Ramos (cell line): ENCODE measurements at regions not wholly inside any gene's neighbourhood (a gene's known extent, or its start where the extent isn't known, plus 50 kb on each side); places are given as distances from the start of the nearest gene placed in this dataset.

ENCODE experiments used
- in situ Hi-C: fragments of 300-500 bp; cut with MboI; formaldehyde crosslinking; loops from one replicate; pipeline ENCODE4 v1.14.3; 2022; ENCODE audit warnings: low sequenced_read_pairs; ENCODE audit not compliant: unreplicated experiment

DNA sequence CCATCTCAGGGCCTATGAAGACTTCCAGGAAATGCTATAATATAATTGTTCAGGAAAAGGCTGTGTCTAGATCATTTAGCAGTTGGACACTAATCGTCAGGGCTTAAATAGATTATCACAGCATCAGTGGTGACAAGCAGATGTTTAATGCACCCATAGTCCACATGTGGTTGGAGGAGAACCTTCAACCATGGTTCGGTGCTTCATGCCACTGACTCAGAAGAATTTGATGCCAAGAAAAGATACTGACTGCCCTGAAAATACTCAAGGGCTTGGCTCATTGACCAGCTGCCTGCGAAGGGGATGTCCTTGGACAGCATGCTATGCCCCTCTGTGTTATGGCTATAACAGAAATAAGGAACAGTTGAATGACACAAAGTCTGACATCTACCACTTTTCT is 175.7 kb downstream of the HHIPL2 start:
- in situ Hi-C loops, result no loop called here

DNA sequence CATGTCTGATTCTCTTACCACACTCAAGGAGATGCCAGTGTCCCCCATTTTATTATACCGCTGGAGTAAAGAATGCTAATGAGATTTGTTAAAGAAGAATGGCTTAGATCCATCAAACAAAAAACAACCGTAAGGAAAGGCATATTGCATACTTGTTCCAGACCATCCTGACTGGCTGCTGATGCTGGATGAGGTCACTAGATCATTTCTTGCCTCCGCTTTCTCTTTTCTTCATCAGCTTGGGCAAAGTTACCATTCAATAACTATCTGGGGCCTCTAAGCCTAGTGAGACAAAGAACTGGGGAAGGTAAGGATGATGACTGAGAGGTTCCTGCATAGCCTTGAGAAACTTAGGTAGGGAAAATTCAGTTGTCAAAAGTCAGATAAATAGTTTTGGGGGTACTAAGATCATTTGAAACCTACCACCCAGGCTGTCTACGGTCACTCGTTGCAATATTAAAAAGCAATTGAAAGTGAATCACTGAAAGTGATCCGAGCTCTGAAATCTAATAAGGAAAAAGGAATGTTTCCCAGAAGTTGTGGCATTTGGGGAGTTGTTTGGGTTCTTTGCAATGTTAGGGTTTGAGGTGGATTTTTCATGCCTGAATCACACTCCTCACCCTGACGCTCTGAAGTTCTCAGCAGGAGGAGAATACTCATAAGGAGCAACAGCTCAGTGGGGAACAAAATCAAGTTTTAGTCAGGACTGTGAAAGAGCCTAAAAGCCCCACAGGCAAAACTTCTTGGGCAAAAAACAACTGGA is 176.8 kb downstream of the HHIPL2 start:
- in situ Hi-C loops, result no loop called here

DNA sequence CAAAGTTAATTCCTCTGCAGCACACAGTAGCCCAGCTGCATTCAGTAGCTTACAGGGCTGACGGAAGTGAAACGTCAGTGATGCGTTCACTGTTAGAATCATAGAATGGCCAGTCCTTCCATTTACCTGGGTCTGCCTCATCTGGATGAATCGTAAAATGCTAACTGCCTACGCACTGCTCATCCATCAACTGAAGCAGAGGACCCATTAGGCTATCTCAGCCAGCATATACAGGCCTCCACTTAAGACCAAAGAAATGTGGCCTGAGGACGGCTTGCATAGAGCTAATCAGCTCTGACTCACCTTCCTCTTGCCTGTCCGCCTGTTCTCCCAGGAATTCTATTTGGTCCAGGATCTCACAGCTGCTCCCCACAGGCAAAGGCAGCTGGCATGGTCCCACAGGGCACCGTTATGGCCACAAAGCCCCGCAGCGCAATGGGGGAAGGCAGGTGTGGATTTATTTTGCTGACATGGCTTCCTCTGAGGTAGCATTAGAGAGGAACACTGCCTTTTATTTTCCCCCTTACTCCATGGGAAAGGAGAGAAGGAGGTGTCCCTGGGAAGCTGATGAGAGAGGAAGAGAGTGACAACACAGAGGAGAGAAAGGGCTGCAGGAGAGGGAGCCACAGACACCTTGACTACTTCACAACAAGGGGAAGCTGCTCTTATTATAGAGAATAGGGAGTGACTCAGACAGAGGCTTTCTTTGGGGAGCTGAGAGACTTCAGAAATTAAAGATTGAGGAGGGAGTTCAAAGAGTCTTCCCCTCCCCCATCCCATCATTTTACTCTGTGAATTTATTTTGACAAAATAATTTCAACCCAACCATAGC is 177.6 kb downstream of the HHIPL2 start:
- in situ Hi-C loops, result no loop called here

DNA sequence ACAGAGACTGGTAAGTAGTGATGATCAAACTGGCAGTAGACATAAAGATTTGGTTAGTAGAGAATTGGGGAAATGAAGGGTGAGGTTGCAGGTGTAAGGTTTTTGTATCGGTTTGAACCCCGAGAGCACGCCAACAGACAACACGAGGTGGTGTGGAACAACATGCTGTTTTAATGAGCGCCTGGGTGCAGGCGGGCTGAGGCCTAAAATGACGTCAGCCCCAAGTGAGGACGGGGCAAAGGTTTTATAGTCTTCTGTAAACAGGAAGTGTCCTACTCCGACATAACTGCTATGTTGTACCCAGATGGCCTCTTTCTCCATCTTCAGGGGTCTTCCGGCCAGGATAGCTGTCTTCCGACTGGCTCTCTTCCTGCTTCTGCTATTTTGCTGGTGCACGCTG is 178.8 kb downstream of the HHIPL2 start:
- in situ Hi-C loops, result no loop called here

DNA sequence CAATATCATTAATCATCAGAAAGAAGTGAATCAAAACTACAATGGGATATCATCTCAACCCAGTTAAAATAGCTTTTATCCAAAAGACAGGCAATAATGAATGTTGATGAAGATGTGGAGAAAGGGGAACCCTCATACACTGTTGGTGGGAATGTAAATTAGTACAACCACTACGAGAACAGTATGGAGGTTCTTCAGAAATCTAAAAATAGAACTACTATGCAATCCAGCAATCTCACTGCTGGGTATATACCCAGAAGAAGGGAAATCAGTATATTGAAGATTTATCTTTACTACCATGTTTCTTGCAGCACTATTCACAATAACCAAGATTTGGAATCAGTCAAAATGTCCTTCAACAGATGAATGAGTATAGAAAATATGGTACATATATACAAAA is 189.8 kb downstream of the HHIPL2 start:
- in situ Hi-C loops, result no loop called here

DNA sequence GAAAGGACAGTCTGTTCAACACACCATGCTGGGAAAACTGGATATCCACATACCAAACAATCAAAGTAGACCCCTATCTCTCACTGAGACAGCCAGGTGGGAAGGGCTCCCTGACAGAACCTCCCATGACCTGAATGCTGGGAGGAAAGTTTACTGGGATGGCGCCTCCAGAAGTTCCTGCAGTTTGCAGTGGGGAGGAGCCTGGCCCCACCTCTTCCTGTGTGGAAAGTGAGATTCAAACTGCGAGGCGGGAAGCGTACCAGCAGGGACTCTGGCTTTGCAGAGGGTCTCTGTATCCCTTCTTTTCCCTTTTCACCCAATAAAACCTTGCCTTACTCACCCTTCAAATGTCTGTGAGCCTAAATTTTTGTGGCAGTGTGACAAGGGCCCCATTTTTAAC is 190.7 kb downstream of the HHIPL2 start:
- in situ Hi-C loops, result no loop called here

DNA sequence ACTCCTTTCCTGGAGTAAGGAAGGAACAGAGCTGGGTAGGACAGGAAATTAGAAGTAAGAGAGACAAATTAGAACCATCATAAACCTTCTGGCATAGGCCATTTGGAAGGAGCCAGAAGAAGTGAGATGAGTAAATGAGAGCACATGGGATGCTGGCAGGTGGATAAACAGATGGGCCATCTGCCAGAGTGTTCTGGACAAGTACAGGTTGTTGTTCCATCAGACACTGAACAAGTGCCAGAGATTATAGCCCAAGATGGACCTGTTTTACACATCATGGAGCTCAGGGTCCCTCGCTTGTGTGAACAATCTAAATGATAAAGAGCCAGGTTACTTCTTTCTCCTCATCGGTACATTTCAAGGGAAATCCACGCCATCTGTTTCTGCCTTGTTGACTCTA is 200.3 kb downstream of the HHIPL2 start:
- in situ Hi-C loops, result no loop called here

DNA sequence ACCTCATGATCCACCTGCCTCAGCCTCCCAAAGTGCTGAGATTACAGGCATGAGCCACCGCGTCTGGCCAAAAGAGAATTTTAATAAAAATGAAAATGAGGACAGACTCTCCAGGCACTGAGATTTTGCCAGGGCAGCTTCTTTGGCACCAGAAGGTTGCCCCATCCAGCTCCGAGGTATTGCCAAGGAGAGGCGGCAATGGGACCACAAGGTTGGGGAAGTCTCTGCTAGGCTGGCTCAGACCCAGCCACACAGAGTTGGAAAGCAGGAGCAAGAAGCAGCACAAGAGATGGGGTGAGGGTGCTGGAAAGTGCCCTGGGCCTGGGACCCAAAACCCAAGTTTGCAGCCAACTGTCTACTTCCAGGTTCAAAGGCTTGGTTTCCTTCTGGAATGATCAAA is 200.9 kb downstream of the HHIPL2 start:
- in situ Hi-C loops, result no loop called here

DNA sequence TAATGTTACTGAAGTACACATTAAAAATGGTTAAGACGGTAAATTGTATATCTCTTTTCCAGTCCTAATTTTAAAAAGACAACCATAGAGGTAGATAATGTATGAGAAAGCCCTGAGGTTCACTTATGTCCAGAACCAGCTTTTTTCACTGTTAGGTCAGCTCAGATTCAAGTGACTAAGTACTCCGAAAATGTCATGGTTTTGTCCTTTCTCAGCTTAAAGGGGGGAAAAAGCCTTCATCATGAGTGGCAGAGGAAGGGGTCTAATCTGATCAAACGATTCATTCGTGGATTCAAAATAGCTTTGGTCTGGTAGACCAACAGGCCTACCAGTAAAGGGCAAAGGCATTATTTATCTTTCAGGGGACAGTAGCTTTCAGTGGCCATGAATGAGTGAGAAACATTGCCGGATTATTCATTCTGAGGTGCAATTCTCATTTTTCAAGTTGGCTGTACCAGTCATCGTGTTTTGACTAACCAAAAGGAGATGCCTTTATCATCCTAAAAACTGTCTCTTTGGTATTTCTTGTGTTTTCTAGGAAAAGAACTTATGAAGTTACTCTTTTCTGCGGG is 208.4 kb downstream of the HHIPL2 start:
- in situ Hi-C loops, result no loop called here

DNA sequence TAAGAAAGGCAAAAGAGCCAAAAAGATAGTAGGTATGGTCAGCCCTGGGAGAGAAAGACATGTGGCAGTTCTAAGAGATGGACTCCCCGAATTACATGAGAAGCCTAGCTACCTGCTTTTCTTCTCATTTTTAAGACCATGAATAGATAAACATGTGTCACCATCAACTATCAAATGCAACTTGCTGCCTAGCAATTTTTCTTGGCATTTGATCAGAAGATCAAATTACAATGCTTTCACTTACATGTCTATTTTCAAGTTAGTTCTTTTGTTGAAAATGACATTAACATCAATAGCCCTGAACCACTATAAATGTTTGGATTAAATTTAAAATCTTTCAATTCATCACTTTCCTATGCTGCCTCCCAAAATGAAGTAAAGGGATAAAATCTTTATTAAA is 212.3 kb downstream of the HHIPL2 start:
- in situ Hi-C loops, result no loop called here

DNA sequence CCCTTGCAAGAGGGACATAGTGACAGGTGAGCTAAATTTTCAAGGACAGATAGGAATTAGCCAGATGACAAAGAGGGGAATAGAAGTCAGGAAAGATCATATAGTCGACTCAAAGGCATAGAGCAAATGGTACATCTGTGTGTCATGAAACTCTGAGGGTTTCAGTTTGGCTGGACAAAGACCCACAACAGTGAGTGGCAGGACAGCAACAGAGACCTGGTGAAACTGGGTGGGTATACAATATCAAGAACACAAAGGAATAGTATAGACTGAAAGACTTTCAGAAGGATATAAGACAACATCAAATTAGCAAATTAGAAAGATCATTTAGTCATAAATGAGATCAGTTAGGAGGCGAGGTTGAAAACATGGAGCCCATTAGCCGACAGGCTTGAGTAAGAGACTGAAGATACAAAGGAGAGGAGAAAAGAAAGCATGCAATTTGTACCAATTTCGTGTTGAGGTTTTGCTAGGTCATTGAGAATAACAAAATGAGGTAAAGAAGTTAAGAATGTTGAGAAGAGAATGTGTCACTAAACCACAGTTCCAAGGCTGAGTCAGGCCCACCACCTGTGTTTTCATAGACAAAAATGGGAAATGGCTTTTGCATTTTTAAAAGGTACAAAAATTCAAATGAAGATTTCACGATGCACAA is 213.8 kb downstream of the HHIPL2 start:
- in situ Hi-C loops, result no loop called here

DNA sequence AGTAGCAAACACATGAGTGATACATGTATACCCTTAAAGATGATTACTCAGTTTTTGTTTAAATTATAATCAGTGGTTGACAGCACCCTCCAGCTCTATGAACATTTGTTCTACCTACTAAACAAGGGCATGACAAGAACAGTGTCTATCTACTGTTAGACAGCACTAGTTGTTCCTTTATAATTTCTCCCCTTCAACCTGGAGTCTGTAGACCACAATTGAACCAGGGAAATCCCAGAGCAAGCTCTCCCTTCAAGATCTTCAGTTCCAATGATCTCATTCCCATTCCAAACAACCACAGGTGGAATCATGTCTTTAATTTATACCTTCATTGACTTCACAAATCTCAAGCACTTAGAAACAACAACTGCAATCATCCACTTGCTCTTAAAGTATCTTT is 216.1 kb downstream of the HHIPL2 start:
- in situ Hi-C loops, result no loop called here

DNA sequence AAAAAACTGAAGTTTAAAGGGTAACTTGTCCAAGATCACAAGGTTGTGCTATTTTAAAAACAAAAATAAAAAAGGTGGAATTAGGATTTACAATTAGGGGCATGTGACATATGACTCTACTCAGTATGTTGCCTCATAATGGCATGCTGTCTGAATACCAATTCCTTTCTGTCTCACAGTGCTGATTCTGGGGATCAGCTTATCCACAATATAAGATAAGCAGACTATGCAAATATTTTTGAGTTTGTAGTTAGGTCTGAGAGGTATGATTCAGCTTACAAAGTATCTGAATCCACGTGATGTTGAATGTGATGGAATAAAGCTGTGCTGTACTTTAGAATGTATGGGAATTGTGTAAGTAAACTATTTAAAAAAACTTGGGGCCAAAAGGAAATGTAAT is 216.6 kb downstream of the HHIPL2 start:
- in situ Hi-C loops, result no loop called here

DNA sequence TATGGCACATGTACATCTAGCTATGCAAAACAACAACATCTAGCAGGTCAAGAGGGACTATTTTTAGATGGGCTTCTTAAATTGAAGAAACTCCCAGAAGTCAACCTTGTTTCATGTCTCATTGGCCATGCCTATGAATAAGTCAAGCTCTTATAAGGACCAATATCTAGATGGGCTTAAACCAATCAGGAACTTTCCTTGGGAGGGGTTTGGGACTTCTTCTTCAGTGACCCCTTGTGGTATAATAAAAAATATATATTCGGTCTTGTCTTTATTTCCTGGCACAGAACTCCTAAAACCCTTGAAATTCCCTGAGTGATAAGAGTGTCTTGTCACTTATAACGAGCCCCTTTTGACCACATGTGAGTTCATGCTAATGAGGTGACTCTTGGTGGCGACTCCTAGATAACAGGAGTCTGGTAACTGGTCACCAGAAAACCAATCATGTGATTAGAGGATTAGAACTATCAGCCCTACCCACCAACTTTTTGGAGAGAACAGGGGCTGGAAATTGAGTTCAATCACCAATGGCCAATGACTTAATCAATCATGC is 218.3 kb downstream of the HHIPL2 start:
- in situ Hi-C loops, result no loop called here

DNA sequence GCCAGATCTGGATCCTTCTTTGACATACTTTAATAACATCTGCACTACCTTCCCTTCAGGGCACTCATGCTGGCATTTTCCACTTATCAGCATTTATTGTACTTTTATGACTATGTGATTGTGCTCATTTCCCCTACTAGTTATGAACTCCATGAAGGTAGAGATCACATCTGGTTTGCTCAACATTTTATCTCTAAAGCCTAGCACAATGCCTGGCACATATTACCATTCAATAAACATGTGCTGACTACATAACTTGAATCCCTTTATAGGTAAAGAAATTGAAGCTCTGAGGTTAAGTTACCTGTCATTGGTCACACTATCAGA is 221.2 kb downstream of the HHIPL2 start:
- in situ Hi-C loops, result no loop called here

DNA sequence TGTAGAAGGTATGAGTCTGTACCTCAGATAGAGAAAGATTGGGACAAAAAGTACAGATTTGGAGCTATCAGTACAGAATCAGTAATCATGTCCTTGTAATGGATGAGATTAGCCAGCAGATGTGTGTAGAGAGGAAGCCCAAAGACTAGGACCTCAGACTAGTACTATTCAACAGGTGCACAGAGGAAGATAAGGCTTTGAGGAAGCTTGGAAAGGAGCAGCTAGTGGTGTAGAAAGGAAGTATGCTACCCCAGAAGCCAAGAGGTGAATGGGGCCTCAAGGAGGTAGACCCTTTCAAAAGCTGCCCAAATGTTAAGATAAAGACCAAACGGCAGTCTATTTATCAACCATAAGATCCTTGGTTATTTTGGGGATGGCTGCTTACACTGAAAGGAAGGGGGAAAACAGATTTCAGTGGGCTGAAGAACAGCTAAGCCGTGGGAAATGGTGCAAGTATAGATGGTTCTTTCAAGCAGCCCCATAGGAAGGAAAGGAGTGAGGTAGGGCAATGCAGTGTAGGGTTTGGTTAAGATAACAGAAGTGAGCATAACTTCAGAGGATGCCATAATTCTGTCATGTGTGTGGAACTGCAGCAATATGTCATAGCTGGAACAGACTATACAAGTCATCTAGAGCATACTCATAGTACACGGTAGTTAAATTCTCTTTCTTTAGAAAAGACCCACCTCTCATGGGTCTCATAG is 221.7 kb downstream of the HHIPL2 start:
- in situ Hi-C loops, result no loop called here

DNA sequence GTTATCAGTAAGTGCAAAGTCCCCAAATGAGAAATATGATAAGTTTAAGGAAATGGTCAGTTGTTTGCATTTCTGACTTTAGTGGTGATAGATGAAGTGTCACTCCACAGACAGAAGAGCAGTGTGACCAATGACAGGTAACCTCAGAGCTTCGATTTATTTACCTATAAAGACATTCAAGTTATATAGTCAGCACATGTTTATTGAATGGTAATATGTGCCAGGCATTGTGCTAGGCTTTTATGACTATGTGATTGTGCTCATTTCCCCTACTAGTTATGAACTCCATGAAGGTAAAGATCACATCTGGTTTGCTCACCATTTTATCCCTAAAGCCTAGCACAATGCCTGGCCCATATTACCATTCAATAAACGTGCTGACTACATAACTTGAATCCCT is 222.4 kb downstream of the HHIPL2 start:
- in situ Hi-C loops, result no loop called here

DNA sequence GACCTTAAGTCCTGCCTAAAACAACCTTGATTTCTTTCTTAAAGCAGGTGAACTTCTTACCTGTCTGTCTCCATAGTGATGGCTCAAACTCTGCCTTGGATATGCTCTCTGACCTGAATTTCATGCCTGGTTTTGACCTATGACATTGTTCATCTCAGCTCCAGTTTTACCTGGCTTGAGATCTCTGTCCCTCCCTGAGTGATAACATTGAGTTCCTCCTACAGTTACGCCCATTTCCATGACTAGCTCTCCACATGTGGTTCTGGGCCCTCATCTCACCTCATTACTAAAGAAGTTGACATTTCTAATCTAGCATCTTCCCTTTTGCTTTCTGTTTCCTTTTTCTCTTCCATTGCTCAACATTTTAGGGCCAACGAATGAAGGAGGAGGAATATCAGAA is 233.1 kb downstream of the HHIPL2 start:
- in situ Hi-C loops, result no loop called here

DNA sequence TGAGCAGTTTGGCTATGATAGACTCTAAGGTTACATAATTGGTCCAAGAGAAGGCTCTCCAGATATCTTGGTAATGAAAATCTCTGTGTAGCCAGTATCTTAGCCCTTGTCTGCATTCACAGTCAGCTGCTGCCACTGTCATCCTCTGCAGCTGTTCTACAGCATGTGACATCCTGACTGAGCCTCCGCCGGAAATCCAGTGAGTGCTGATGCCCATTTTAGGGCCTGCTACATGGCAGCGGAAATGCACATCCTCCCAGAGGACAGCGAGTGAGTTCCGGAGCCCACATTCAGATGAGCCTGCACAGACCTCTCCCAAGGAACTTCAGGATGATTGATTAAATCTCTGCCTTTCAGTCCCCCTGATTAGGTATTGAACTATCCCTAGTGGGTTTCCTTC is 237.1 kb downstream of the HHIPL2 start:
- in situ Hi-C loops, result no loop called here

DNA sequence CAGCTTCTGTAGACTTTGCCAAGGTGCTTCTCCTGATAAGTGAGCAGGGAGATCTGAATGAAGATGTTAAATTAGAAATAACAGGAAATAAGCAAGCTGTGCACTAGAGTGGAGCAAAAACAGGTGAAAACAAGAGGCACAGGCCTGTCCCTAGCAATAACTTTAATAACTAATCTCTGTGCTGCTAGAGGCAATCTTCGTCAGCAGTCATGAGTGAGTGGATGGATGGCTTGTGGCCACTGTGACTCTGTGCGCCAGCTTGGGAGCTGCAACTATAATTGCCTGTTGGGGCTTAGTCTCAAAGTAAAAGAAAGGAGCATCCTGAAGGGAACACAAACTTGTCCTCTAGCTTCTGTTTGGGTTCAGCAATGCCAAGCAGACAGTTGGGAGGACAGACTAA is 240.3 kb downstream of the HHIPL2 start:
- in situ Hi-C loops, result no loop called here
